ENCODE measurements at regions not wholly inside any gene's neighbourhood (a gene's known extent, or its start where the extent isn't known, plus 50 kb on each side); places are given as distances from the start of the nearest gene placed in this dataset.

GRCh38 chr21:37987668-37988067 is 71.4 kb upstream of the KCNJ6 start:
- Histone ChIP-seq H3K36me3 (ENCODE audit: control insufficient read depth, insufficient read depth, low read length) (no peaks in the 10 kb centered on the region), H3K4me3 (ENCODE audit: extremely low read depth, insufficient read depth, low read length, poor library complexity, severe bottlenecking) (no peak overlapping the region), H3K27ac (ENCODE audit: low read depth, low read length, severe bottlenecking) (no peak overlapping the region), H3K4me1 (ENCODE audit: control insufficient read depth, insufficient read depth, low read length, poor library complexity, severe bottlenecking) (no peaks in the 10 kb centered on the region), H3K9me3 (ENCODE audit: control insufficient read depth, low read length) (no peaks in the 10 kb centered on the region)
- 95 to 97% methylated on average over 3 to 4 of the region's 5 CpGs for whole genome bisulfite sequencing, 2 experiments (ENCODE audit: insufficient coverage in 2 of 2)

DNA sequence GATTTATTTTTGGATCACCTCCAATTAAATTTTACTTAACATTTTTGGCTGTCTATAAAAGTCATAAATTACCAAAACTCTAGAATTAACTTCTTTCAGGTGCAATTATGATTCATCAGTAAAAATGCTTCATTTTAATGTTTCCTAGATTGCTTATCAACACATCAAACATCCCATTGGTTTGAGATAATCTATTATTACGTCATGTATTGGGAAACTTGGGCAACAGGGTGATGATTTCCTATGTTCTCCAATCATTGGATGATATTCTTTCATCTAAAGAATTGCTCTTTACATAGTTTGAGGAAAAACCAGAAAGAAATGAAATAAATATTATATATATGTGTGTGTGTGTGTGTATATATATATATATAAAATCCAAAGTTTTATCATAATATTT is 76.8 kb upstream of the KCNJ6 start:
- Histone ChIP-seq H3K27ac (ENCODE audit: low read depth, low read length, severe bottlenecking) (no peak overlapping the region), H3K36me3 (ENCODE audit: control insufficient read depth, insufficient read depth, low read length) (no peaks in the 10 kb centered on the region), H3K4me1 (ENCODE audit: control insufficient read depth, insufficient read depth, low read length, poor library complexity, severe bottlenecking) (no peaks in the 10 kb centered on the region), H3K9me3 (ENCODE audit: control insufficient read depth, low read length) (no peaks in the 10 kb centered on the region), H3K4me3 (ENCODE audit: extremely low read depth, insufficient read depth, low read length, poor library complexity, severe bottlenecking) (no peak overlapping the region)
- WGBS, 2 experiments (ENCODE audit: insufficient coverage in 2 of 2) = no CpG with 5 or more reads among the region's 1 CpG

- Histone ChIP-seq H3K36me3 (ENCODE audit: control insufficient read depth, insufficient read depth, low read length) (no peaks in the 10 kb centered on the region), H3K9me3 (ENCODE audit: control insufficient read depth, low read length) (no peaks in the 10 kb centered on the region), H3K4me3 (ENCODE audit: extremely low read depth, insufficient read depth, low read length, poor library complexity, severe bottlenecking) (no peak overlapping the region), H3K27ac (ENCODE audit: low read depth, low read length, severe bottlenecking) (no peak overlapping the region), H3K4me1 (ENCODE audit: control insufficient read depth, insufficient read depth, low read length, poor library complexity, severe bottlenecking) (no peaks in the 10 kb centered on the region)
- WGBS, 2 experiments (ENCODE audit: insufficient coverage in 2 of 2) = 83% methylated on average over 1 of the region's 4 CpGs; no CpG with 5 or more reads in 1 of the 2 experiments
Measured at GRCh38 chr21:37994211-37994610, 78.0 kb upstream of the KCNJ6 start.

GRCh38 chr21:38012672-38013071 is 96.4 kb upstream of the KCNJ6 start:
- Histone ChIP-seq H3K27ac (ENCODE audit: low read depth, low read length, severe bottlenecking) (no peak overlapping the region), H3K4me3 (ENCODE audit: extremely low read depth, insufficient read depth, low read length, poor library complexity, severe bottlenecking) (no peak overlapping the region), H3K9me3 (ENCODE audit: control insufficient read depth, low read length) (no peaks in the 10 kb centered on the region), H3K4me1 (ENCODE audit: control insufficient read depth, insufficient read depth, low read length, poor library complexity, severe bottlenecking) (no peaks in the 10 kb centered on the region), H3K36me3 (ENCODE audit: control insufficient read depth, insufficient read depth, low read length) (no peaks in the 10 kb centered on the region)
- WGBS, 2 experiments (ENCODE audit: insufficient coverage in 2 of 2) = 72 to 92% methylated on average over 1 to 3 of the region's 4 CpGs

DNA sequence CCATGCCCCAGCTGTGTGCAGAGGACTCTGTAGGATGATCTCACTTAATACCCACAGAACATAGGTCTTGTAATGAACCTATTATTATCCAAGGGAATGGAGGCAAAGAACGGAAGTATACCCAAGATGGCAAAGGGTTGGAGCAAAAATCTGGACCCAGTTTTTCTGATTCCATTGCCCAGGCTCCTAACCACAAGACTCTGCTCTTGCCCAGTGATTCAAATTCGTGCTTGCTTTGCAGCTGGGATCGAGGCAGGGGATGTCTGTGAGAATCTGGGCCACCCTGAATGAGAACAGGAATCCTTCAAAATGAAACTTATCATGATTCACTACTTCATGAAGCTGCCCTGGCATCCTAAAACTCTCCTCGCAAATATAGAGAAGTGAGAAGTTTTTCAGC is 97.5 kb upstream of the KCNJ6 start:
- WGBS, 2 experiments (ENCODE audit: insufficient coverage in 2 of 2) = 88 to 89% methylated on average over 2 to 3 of the region's 4 CpGs
- no peaks in the 10 kb centered on the region for H3K4me1 ChIP-seq (ENCODE audit: control insufficient read depth, insufficient read depth, low read length, poor library complexity, severe bottlenecking)

DNA sequence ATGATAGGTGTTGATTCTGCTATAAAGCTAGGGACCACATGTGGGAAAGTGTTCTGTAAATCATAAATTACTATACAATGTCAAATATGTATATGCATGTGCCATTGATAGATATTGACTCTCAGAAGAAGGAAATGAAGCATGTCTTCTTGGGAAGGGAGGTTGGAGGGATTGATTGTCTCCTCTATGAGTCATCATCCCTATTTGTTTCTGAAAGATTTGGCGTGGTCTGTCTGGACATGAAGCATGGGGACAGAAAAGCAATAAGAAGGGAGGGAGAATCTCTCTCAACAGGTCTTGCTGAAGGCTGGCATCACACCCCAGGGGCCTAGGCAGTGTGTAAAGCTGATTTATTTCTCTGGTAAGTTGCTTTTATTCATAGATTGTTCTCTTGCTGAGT is 98.0 kb upstream of the KCNJ6 start:
- Histone ChIP-seq H3K4me1 (ENCODE audit: control insufficient read depth, insufficient read depth, low read length, poor library complexity, severe bottlenecking) (no peaks in the 10 kb centered on the region), H3K27ac (ENCODE audit: low read depth, low read length, severe bottlenecking) (no peak overlapping the region), H3K36me3 (ENCODE audit: control insufficient read depth, insufficient read depth, low read length) (no peaks in the 10 kb centered on the region), H3K4me3 (ENCODE audit: extremely low read depth, insufficient read depth, low read length, poor library complexity, severe bottlenecking) (no peak overlapping the region), H3K9me3 (ENCODE audit: control insufficient read depth, low read length) (no peaks in the 10 kb centered on the region)
- 100% methylated on average over 1 of the region's 1 CpG; no CpG with 5 or more reads in 1 of the 2 experiments for WGBS, 2 experiments (ENCODE audit: insufficient coverage in 2 of 2)

More for the DNA sequence above, 97.5 kb upstream of the KCNJ6 start:
- Histone ChIP-seq H3K27ac (ENCODE audit: low read depth, low read length, severe bottlenecking) (no peak overlapping the region), H3K4me3 (ENCODE audit: extremely low read depth, insufficient read depth, low read length, poor library complexity, severe bottlenecking) (no peak overlapping the region), H3K36me3 (ENCODE audit: control insufficient read depth, insufficient read depth, low read length) (no peaks in the 10 kb centered on the region), H3K9me3 (ENCODE audit: control insufficient read depth, low read length) (no peaks in the 10 kb centered on the region)

DNA sequence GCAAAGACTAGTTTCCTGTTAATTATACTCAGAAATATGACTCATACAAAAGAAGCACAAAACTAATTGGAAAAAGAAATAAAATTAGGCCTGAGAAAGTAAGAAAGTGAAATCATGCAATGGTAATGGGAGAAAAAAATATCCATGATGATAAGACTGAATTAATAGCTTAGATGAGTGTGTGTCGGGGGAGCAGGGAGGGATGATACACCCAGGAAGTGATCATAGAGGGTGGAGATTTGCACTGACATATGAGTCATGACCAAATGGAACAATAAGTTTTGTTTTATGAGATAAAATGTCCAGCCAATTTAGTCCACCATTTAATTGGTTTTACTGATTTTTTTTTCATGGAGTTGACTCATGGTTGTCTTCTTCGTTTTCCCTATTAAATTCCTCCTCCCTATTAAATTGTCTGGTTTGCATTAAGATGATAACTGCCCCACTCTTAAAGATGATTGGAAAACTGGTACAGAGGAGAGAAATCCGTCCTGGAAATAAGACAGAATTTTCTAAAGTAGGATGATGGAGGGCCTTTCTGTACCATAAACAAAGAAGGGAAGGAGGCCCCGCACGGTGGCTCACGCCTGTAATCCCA is 111.7 kb upstream of the KCNJ6 start:
- Histone ChIP-seq H3K36me3 (ENCODE audit: control insufficient read depth, insufficient read depth, low read length) (no peaks in the 10 kb centered on the region), H3K9me3 (ENCODE audit: control insufficient read depth, low read length) (no peaks in the 10 kb centered on the region), H3K4me3 (ENCODE audit: extremely low read depth, insufficient read depth, low read length, poor library complexity, severe bottlenecking) (no peak overlapping the region), H3K4me1 (ENCODE audit: control insufficient read depth, insufficient read depth, low read length, poor library complexity, severe bottlenecking) (no peaks in the 10 kb centered on the region), H3K27ac (ENCODE audit: low read depth, low read length, severe bottlenecking) (no peak overlapping the region)
- WGBS, 2 experiments (ENCODE audit: insufficient coverage in 2 of 2) = 89 to 94% methylated on average over 2 of the region's 6 CpGs

- Histone ChIP-seq H3K36me3 (ENCODE audit: control insufficient read depth, insufficient read depth, low read length) (no peaks in the 10 kb centered on the region), H3K27ac (ENCODE audit: low read depth, low read length, severe bottlenecking) (no peak overlapping the region), H3K4me1 (ENCODE audit: control insufficient read depth, insufficient read depth, low read length, poor library complexity, severe bottlenecking) (no peaks in the 10 kb centered on the region), H3K4me3 (ENCODE audit: extremely low read depth, insufficient read depth, low read length, poor library complexity, severe bottlenecking) (no peak overlapping the region), H3K9me3 (ENCODE audit: control insufficient read depth, low read length) (no peaks in the 10 kb centered on the region)
- WGBS, 2 experiments (ENCODE audit: insufficient coverage in 2 of 2) = 67 to 92% methylated on average over 2 to 3 of the region's 4 CpGs
Measured at GRCh38 chr21:38032082-38032801, 116.0 kb upstream of the KCNJ6 start.

DNA sequence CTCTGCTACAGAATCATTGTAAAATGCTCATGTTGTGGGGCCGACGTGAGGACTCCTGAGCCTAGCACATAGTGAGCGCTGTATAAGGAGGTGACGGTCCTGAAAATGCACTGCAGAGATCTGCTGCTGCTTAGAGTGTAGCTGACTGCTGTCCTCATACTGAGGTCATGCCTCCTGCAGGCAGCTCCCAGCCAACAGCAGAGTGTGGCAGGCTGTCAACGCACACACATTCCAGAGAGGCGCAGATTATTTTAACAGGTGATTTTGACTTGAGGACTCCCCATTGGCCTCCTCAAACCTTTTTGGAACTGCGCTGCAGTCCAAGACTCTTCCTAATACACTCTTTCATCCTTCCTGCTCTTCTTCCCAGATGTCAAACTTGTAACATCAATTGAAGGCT is 119.8 kb upstream of the KCNJ6 start:
- Histone ChIP-seq H3K27ac (ENCODE audit: low read depth, low read length, severe bottlenecking) (no peak overlapping the region), H3K4me1 (ENCODE audit: control insufficient read depth, insufficient read depth, low read length, poor library complexity, severe bottlenecking) (peaks cover 3% of the 10 kb centered on the region), H3K9me3 (ENCODE audit: control insufficient read depth, low read length) (no peaks in the 10 kb centered on the region), H3K4me3 (ENCODE audit: extremely low read depth, insufficient read depth, low read length, poor library complexity, severe bottlenecking) (no peak overlapping the region), H3K36me3 (ENCODE audit: control insufficient read depth, insufficient read depth, low read length) (no peaks in the 10 kb centered on the region)
- 90 to 97% methylated on average over 7 of the region's 7 CpGs for WGBS, 2 experiments (ENCODE audit: insufficient coverage in 2 of 2)

DNA sequence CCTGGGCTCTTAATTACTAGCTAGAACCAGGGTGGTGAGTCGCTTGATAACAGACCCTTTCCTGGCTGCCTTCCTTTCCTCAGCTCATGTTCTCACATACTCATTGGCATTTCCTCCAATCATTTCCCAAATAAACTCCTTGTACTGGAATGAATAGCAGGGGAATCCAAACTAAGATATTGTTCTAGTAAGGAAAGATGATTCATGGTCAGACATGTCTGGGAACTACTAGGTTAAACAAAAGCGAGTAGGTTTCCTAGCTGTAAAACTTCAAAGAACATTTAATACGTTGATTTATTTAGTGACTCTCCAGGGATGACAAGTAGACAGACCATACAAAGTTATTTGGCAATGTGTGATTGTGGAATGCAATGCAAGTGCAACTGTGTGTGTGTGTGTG is 121.2 kb upstream of the KCNJ6 start:
- H3K9me3 ChIP-seq (ENCODE audit: control insufficient read depth, low read length) = no peaks in the 10 kb centered on the region
- H3K27ac ChIP-seq (ENCODE audit: low read depth, low read length, severe bottlenecking) = no peak overlapping the region
- 92 to 95% methylated on average over 3 of the region's 3 CpGs for WGBS, 2 experiments (ENCODE audit: insufficient coverage in 2 of 2)
- H3K36me3 ChIP-seq (ENCODE audit: control insufficient read depth, insufficient read depth, low read length) = no peaks in the 10 kb centered on the region
- H3K4me3 ChIP-seq (ENCODE audit: extremely low read depth, insufficient read depth, low read length, poor library complexity, severe bottlenecking) = no peak overlapping the region
- peaks cover 3% of the 10 kb centered on the region for H3K4me1 ChIP-seq (ENCODE audit: control insufficient read depth, insufficient read depth, low read length, poor library complexity, severe bottlenecking)

- H3K27ac ChIP-seq (ENCODE audit: low read depth, low read length, severe bottlenecking) = no peak overlapping the region
- H3K4me1 ChIP-seq (ENCODE audit: control insufficient read depth, insufficient read depth, low read length, poor library complexity, severe bottlenecking) = peaks cover 3% of the 10 kb centered on the region
- WGBS, 2 experiments (ENCODE audit: insufficient coverage in 2 of 2) = 69 to 74% methylated on average over 3 of the region's 6 CpGs
- no peak overlapping the region for H3K4me3 ChIP-seq (ENCODE audit: extremely low read depth, insufficient read depth, low read length, poor library complexity, severe bottlenecking)
- no peaks in the 10 kb centered on the region for H3K36me3 ChIP-seq (ENCODE audit: control insufficient read depth, insufficient read depth, low read length)
- H3K9me3 ChIP-seq (ENCODE audit: control insufficient read depth, low read length) = no peaks in the 10 kb centered on the region
Measured at GRCh38 chr21:38039369-38039768, 123.1 kb upstream of the KCNJ6 start.
